HEK293T (cell line): ENCODE measurements at regions not wholly inside any gene's neighbourhood (a gene's known extent, or its start where the extent isn't known, plus 50 kb on each side); places are given as distances from the start of the nearest gene placed in this dataset.

Experiments used
- CTBP1 ChIP-seq: fragments of 450-650 bp; IDR thresholded peaks from 2 replicates; pipeline ENCODE4 v1.6.1; 2016; ENCODE audit warnings: borderline replicate concordance
- FOXA1 ChIP-seq: fragments of 450-650 bp; IDR thresholded peaks from 2 replicates; pipeline ENCODE4 v1.6.1; 2016; ENCODE audit warnings: mild to moderate bottlenecking

DNA sequence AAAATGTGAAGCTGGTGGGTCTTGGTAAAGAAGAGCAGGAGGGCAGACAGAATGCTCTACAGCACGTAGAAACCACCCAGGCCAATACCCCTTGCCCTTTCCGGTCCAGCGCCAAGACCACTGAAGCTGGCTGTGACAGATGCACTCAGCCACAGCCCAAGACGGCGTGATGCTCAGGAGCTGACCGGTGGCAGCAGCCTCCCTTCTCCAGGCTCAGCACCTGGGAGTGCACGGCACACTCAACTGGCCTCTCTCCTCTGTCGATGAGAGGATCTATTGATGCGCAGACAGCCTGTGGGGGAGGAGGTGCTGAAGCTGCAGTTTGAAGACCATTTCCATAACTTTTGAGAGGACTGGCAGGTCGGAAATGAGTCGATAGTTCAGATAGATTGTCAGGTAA is 141.0 kb upstream of the MYT1L start:
- no peak for TF ChIP-seq FOXA1
- no peak for TF ChIP-seq CTBP1
